SW480 (cell line): ENCODE measurements at regions not wholly inside any gene's neighbourhood (a gene's known extent, or its start where the extent isn't known, plus 50 kb on each side); places are given as distances from the start of the nearest gene placed in this dataset.
A peak's percentile ranks its signal among the peaks of the same experiment; 100 is the strongest.

ENCODE experiments used
- DNase-seq: peaks from one replicate; pipeline ENCODE4 v3.0.0-alpha.2; 2016; ENCODE audit warnings: low spot score

- DNase-seq = no peak
Measured at GRCh38 chr5:160950311-160950710, 98.3 kb upstream of the ATP10B start.

GRCh38 chr5:160940725-160941124 is 88.7 kb upstream of the ATP10B start:
- DNase-seq = no peak

GRCh38 chr5:160938532-160938931 is 86.5 kb upstream of the ATP10B start:
- DNase-seq = peak; percentile 13

GRCh38 chr5:160937570-160937969 is 85.6 kb upstream of the ATP10B start:
- no peak for DNase-seq

GRCh38 chr5:160935776-160936175 is 83.8 kb upstream of the ATP10B start:
- DNase-seq = no peak

- no peak for DNase-seq
Measured at GRCh38 chr5:160931283-160931682, 79.3 kb upstream of the ATP10B start.

- no peak for DNase-seq
Measured at GRCh38 chr5:160930406-160930805, 78.4 kb upstream of the ATP10B start.

GRCh38 chr5:160929906-160930305 is 77.9 kb upstream of the ATP10B start:
- DNase-seq = no peak

- no peak for DNase-seq
Measured at GRCh38 chr5:160929360-160929759, 77.3 kb upstream of the ATP10B start.

- DNase-seq = no peak
Measured at GRCh38 chr5:160926428-160926827, 74.4 kb upstream of the ATP10B start.

- DNase-seq = no peak
Measured at GRCh38 chr5:160925281-160925680, 73.3 kb upstream of the ATP10B start.

GRCh38 chr5:160923936-160924710 is 72.1 kb upstream of the ATP10B start:
- no peak for DNase-seq

- DNase-seq = no peak
Measured at GRCh38 chr5:160923411-160923810, 71.4 kb upstream of the ATP10B start.

GRCh38 chr5:160922311-160922710 is 70.3 kb upstream of the ATP10B start:
- DNase-seq = no peak

- no peak for DNase-seq
Measured at GRCh38 chr5:160921423-160922285, 69.6 kb upstream of the ATP10B start.

GRCh38 chr5:160919626-160920025 is 67.6 kb upstream of the ATP10B start:
- DNase-seq = no peak

GRCh38 chr5:160918386-160918785 is 66.4 kb upstream of the ATP10B start:
- no peak for DNase-seq

GRCh38 chr5:160906090-160906489 is 54.1 kb upstream of the ATP10B start:
- no peak for DNase-seq

GRCh38 chr5:160905285-160905684 is 53.3 kb upstream of the ATP10B start:
- no peak for DNase-seq

- no peak for DNase-seq
Measured at GRCh38 chr5:160904591-160904990, 52.6 kb upstream of the ATP10B start.

- DNase-seq = no peak
Measured at GRCh38 chr5:160903551-160903950, 51.5 kb upstream of the ATP10B start.

GRCh38 chr5:160903076-160903475 is 51.1 kb upstream of the ATP10B start:
- DNase-seq = no peak
